WI38 (cell line): ENCODE measurements at regions not wholly inside any gene's neighbourhood (a gene's known extent, or its start where the extent isn't known, plus 50 kb on each side); places are given as distances from the start of the nearest gene placed in this dataset.

Experiments used
- H3K4me3 ChIP-seq: 2 replicates; pipeline ENCODE4 v1.5.1; 2011; ENCODE audit warnings: low read depth, mild to moderate bottlenecking, control low read depth, low read length
- TF ChIP-seq, protein P1 (sequence below): IDR thresholded peaks from 2 replicates; pipeline ENCODE4 v1.5.1; 2012; ENCODE audit warnings: low read depth, mild to moderate bottlenecking, control low read depth, low read length

DNA sequence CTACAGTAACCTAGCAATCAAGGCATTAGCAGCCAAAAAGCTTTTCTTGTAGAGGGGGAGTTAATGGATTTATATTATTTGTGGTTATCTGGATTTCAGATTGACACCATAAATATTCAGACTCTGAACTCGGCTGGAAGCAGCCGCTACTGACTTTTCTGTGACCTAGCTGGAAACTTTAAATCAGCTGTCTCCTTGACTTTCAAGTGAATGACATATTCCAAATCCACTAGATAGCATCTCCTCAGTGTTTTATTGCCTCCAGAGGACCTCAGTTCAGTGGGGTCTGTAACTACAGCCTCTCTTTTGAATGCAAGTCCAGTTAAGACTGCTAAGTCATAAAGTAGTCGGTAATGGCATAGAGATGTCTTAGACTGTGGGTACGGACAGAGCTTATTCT, 448.5 kb downstream of the NUF2 start:
- TF ChIP-seq, protein P1, sequence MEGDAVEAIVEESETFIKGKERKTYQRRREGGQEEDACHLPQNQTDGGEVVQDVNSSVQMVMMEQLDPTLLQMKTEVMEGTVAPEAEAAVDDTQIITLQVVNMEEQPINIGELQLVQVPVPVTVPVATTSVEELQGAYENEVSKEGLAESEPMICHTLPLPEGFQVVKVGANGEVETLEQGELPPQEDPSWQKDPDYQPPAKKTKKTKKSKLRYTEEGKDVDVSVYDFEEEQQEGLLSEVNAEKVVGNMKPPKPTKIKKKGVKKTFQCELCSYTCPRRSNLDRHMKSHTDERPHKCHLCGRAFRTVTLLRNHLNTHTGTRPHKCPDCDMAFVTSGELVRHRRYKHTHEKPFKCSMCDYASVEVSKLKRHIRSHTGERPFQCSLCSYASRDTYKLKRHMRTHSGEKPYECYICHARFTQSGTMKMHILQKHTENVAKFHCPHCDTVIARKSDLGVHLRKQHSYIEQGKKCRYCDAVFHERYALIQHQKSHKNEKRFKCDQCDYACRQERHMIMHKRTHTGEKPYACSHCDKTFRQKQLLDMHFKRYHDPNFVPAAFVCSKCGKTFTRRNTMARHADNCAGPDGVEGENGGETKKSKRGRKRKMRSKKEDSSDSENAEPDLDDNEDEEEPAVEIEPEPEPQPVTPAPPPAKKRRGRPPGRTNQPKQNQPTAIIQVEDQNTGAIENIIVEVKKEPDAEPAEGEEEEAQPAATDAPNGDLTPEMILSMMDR, result no peak
- no peak overlapping the region for H3K4me3 ChIP-seq

GRCh38 chr1:163771637-163772036, 449.9 kb downstream of the NUF2 start:
- no peak overlapping the region for H3K4me3 ChIP-seq
- TF ChIP-seq, protein P1, result no peak

GRCh38 chr1:163772246-163772645, 450.5 kb downstream of the NUF2 start:
- H3K4me3 ChIP-seq, result no peak overlapping the region
- TF ChIP-seq, protein P1, result no peak

GRCh38 chr1:163773396-163773795, 451.6 kb downstream of the NUF2 start:
- TF ChIP-seq, protein P1, result no peak
- H3K4me3 ChIP-seq, result no peak overlapping the region

DNA sequence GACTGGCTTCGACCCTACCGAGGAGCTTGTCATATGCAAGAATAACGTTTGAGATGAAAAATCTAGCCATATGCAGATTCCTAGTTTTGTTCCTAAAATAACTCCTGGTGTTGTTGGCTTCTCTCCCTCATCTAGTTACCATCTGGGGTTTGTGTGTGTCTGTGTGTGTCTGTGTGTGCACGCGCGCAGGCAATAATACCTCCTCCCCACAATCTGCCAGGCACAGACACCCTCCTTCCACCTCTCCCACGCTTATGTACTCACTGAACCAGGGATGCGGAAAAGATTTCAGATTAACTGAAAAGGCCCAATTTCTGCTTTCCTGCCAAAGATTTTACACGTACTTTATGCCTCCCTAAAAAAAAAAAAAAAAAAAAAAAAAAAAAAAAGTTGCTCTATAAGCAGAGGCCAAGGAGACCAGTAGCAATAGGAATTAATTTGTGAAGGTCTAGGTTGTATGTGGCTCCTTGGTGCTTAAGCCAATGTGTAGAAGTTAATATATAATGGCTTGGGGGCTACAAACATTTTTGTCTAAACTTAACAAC, 452.7 kb downstream of the NUF2 start:
- H3K4me3 ChIP-seq, result no peak overlapping the region
- TF ChIP-seq, protein P1, result no peak

DNA sequence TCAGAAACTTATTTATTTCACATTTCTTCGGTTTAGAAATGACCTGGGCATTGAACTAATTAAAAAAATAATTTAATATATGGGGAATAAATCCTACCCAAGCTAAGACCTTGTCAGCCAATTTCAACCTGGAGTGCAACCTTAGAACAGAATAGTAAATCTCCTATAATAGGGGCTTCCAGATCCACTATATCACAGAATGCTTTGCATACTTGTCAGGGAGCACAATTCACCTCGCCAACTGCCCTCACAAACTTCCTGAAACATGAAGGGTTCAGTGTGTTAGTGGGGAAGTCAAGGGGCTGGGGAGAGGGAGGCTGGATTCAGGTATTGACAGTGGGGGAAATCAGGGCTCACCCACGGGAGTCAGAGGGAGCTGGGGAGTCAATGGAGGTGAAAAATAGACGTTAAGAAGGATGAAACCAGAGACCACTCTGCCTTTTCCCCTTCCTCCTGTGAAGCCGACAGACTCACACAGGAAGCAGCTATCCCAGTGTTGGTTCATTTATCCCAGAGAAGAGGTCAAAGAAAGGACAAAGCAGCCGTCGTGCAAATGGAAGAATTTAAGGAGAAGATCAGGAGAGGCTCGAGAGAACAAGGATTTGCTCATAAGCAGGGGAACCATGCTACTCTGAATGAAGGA, 453.3 kb downstream of the NUF2 start:
- no peak overlapping the region for H3K4me3 ChIP-seq
- TF ChIP-seq, protein P1, result no peak

GRCh38 chr1:163777205-163777604, 455.5 kb downstream of the NUF2 start:
- TF ChIP-seq, protein P1, result no peak
- no peak overlapping the region for H3K4me3 ChIP-seq
